ENCODE measurements at regions not wholly inside any gene's neighbourhood (a gene's known extent, or its start where the extent isn't known, plus 50 kb on each side); places are given as distances from the start of the nearest gene placed in this dataset.

GRCh38 chr11:39236916-39237315 is 2222.5 kb downstream of the LRRC4C start:
- no peaks in the 10 kb centered on the region for H3K36me3 Mint-ChIP-seq
- H3K9me3 Mint-ChIP-seq: peaks cover 0 to 16% (median 6%) of the 10 kb centered on the region in 7 donors
- no peak overlapping the region for H3K27ac Mint-ChIP-seq
- no peak for ATAC-seq (ENCODE audit: low read depth in 2 of 2)
- no peaks in the 10 kb centered on the region for H3K4me1 ChIP-seq (ENCODE audit: control insufficient read depth, insufficient read depth, low read length, poor library complexity, severe bottlenecking)
- H3K27me3 Mint-ChIP-seq: no peaks in the 10 kb centered on the region
- no peak overlapping the region for H3K4me3 Mint-ChIP-seq
- H3K4me3 ChIP-seq (ENCODE audit: low read depth, low read length): no peak overlapping the region
- H3K9me3 ChIP-seq (ENCODE audit: control insufficient read depth in 2 of 2, low read length in 2 of 2): peaks cover 0 to 4% of the 10 kb centered on the region in 2 experiments
- H3K27ac ChIP-seq (ENCODE audit: insufficient read depth, low read length, poor library complexity, severe bottlenecking): no peak overlapping the region
- no peaks in the 10 kb centered on the region for H3K36me3 ChIP-seq (ENCODE audit: control insufficient read depth, insufficient read depth, low read length)
- DNase-seq: no peak
- no peaks in the 10 kb centered on the region for H3K4me1 Mint-ChIP-seq
- no peaks in the 10 kb centered on the region for H3K27me3 ChIP-seq (ENCODE audit: control insufficient read depth, insufficient read depth, low read length)

- ATAC-seq (ENCODE audit: low read depth in 2 of 2) (no peak), DNase-seq (no peak)
- Mint-ChIP-seq H3K4me3 (no peak overlapping the region), H3K4me1 (peaks cover 0 to 2% (median 0%) of the 10 kb centered on the region in 4 donors), H3K27ac (no peak overlapping the region), H3K9me3 (peaks cover 0 to 16% (median 6%) of the 10 kb centered on the region in 7 donors), H3K27me3 (no peaks in the 10 kb centered on the region), H3K36me3 (no peaks in the 10 kb centered on the region)
- no peaks in the 10 kb centered on the region for H3K27me3 ChIP-seq (ENCODE audit: control insufficient read depth, insufficient read depth, low read length)
- no peaks in the 10 kb centered on the region for H3K36me3 ChIP-seq (ENCODE audit: control insufficient read depth, insufficient read depth, low read length)
- no peak overlapping the region for H3K4me3 ChIP-seq (ENCODE audit: low read depth, low read length)
- H3K9me3 ChIP-seq (ENCODE audit: control insufficient read depth in 2 of 2, low read length in 2 of 2): no peaks in the 10 kb centered on the region
- H3K4me1 ChIP-seq (ENCODE audit: control insufficient read depth, insufficient read depth, low read length, poor library complexity, severe bottlenecking): no peaks in the 10 kb centered on the region
- no peak overlapping the region for H3K27ac ChIP-seq (ENCODE audit: insufficient read depth, low read length, poor library complexity, severe bottlenecking)
These were observed 2237.8 kb downstream of the LRRC4C start for GRCh38 chr11:39221550-39222138.

GRCh38 chr11:39220501-39221230 is 2238.8 kb downstream of the LRRC4C start:
- Mint-ChIP-seq H3K27ac (no peak overlapping the region), H3K27me3 (no peaks in the 10 kb centered on the region), H3K4me1 (peaks cover 0 to 5% (median 0%) of the 10 kb centered on the region in 4 donors), H3K36me3 (no peaks in the 10 kb centered on the region), H3K4me3 (no peak overlapping the region), H3K9me3 (peaks cover 0 to 19% (median 8%) of the 10 kb centered on the region in 7 donors)
- no peak for DNase-seq
- Histone ChIP-seq H3K9me3 (ENCODE audit: control insufficient read depth in 2 of 2, low read length in 2 of 2) (no peaks in the 10 kb centered on the region), H3K4me3 (ENCODE audit: low read depth, low read length) (no peak overlapping the region), H3K36me3 (ENCODE audit: control insufficient read depth, insufficient read depth, low read length) (no peaks in the 10 kb centered on the region), H3K27ac (ENCODE audit: insufficient read depth, low read length, poor library complexity, severe bottlenecking) (no peak overlapping the region), H3K27me3 (ENCODE audit: control insufficient read depth, insufficient read depth, low read length) (no peaks in the 10 kb centered on the region), H3K4me1 (ENCODE audit: control insufficient read depth, insufficient read depth, low read length, poor library complexity, severe bottlenecking) (no peaks in the 10 kb centered on the region)
- ATAC-seq (ENCODE audit: low read depth in 2 of 2): no peak

GRCh38 chr11:39220069-39220468 is 2239.4 kb downstream of the LRRC4C start:
- Histone ChIP-seq H3K27me3 (ENCODE audit: control insufficient read depth, insufficient read depth, low read length) (no peaks in the 10 kb centered on the region), H3K9me3 (ENCODE audit: control insufficient read depth in 2 of 2, low read length in 2 of 2) (no peaks in the 10 kb centered on the region), H3K36me3 (ENCODE audit: control insufficient read depth, insufficient read depth, low read length) (no peaks in the 10 kb centered on the region), H3K27ac (ENCODE audit: insufficient read depth, low read length, poor library complexity, severe bottlenecking) (no peak overlapping the region), H3K4me3 (ENCODE audit: low read depth, low read length) (no peak overlapping the region), H3K4me1 (ENCODE audit: control insufficient read depth, insufficient read depth, low read length, poor library complexity, severe bottlenecking) (no peaks in the 10 kb centered on the region)
- Mint-ChIP-seq H3K27me3 (no peaks in the 10 kb centered on the region), H3K36me3 (no peaks in the 10 kb centered on the region), H3K4me3 (no peak overlapping the region), H3K27ac (no peak overlapping the region), H3K4me1 (peaks cover 0 to 5% (median 0%) of the 10 kb centered on the region in 4 donors), H3K9me3 (peaks cover 0 to 16% (median 8%) of the 10 kb centered on the region in 7 donors)
- ATAC-seq (ENCODE audit: low read depth in 2 of 2) (no peak), DNase-seq (no peak)

GRCh38 chr11:39209981-39210380 is 2249.5 kb downstream of the LRRC4C start:
- H3K27me3 Mint-ChIP-seq: no peaks in the 10 kb centered on the region
- H3K36me3 Mint-ChIP-seq: no peaks in the 10 kb centered on the region
- no peak overlapping the region for H3K27ac ChIP-seq (ENCODE audit: insufficient read depth, low read length, poor library complexity, severe bottlenecking)
- H3K4me3 Mint-ChIP-seq: no peak overlapping the region
- ATAC-seq (ENCODE audit: low read depth in 2 of 2): no peak
- no peaks in the 10 kb centered on the region for H3K4me1 ChIP-seq (ENCODE audit: control insufficient read depth, insufficient read depth, low read length, poor library complexity, severe bottlenecking)
- no peaks in the 10 kb centered on the region for H3K4me1 Mint-ChIP-seq
- no peak overlapping the region for H3K27ac Mint-ChIP-seq
- no peak for DNase-seq
- no peaks in the 10 kb centered on the region for H3K27me3 ChIP-seq (ENCODE audit: control insufficient read depth, insufficient read depth, low read length)
- no peak overlapping the region for H3K4me3 ChIP-seq (ENCODE audit: low read depth, low read length)
- H3K9me3 ChIP-seq (ENCODE audit: control insufficient read depth in 2 of 2, low read length in 2 of 2): peaks cover 0 to 2% of the 10 kb centered on the region in 2 experiments
- H3K9me3 Mint-ChIP-seq: peaks cover 0 to 13% (median 6%) of the 10 kb centered on the region in 7 donors
- H3K36me3 ChIP-seq (ENCODE audit: control insufficient read depth, insufficient read depth, low read length): no peaks in the 10 kb centered on the region

GRCh38 chr11:39205236-39205995 is 2254.0 kb downstream of the LRRC4C start:
- Mint-ChIP-seq H3K4me3 (no peak overlapping the region), H3K27me3 (no peaks in the 10 kb centered on the region), H3K36me3 (no peaks in the 10 kb centered on the region), H3K4me1 (no peaks in the 10 kb centered on the region), H3K9me3 (peaks cover 0 to 16% (median 3%) of the 10 kb centered on the region in 7 donors), H3K27ac (no peak overlapping the region)
- H3K9me3 ChIP-seq (ENCODE audit: control insufficient read depth in 2 of 2, low read length in 2 of 2): peaks cover 0 to 2% of the 10 kb centered on the region in 2 experiments
- H3K4me3 ChIP-seq (ENCODE audit: low read depth, low read length): no peak overlapping the region
- no peaks in the 10 kb centered on the region for H3K27me3 ChIP-seq (ENCODE audit: control insufficient read depth, insufficient read depth, low read length)
- DNase-seq (no peak), ATAC-seq (ENCODE audit: low read depth in 2 of 2) (no peak)
- no peaks in the 10 kb centered on the region for H3K4me1 ChIP-seq (ENCODE audit: control insufficient read depth, insufficient read depth, low read length, poor library complexity, severe bottlenecking)
- no peak overlapping the region for H3K27ac ChIP-seq (ENCODE audit: insufficient read depth, low read length, poor library complexity, severe bottlenecking)
- H3K36me3 ChIP-seq (ENCODE audit: control insufficient read depth, insufficient read depth, low read length): no peaks in the 10 kb centered on the region

- H3K36me3 Mint-ChIP-seq: no peaks in the 10 kb centered on the region
- DNase-seq: no peak
These were observed 2266.8 kb downstream of the LRRC4C start for GRCh38 chr11:39192671-39193070.

More at GRCh38 chr11:39192671-39193070, 2266.8 kb downstream of the LRRC4C start:
- Mint-ChIP-seq H3K4me1 (no peaks in the 10 kb centered on the region), H3K9me3 (peaks cover 0 to 10% (median under 1%) of the 10 kb centered on the region in 7 donors), H3K27ac (no peak overlapping the region), H3K4me3 (no peak overlapping the region), H3K27me3 (no peaks in the 10 kb centered on the region)
- Histone ChIP-seq H3K4me1 (ENCODE audit: control insufficient read depth, insufficient read depth, low read length, poor library complexity, severe bottlenecking) (no peaks in the 10 kb centered on the region), H3K9me3 (ENCODE audit: control insufficient read depth in 2 of 2, low read length in 2 of 2) (peaks cover 0 to 10% of the 10 kb centered on the region in 2 experiments), H3K27me3 (ENCODE audit: control insufficient read depth, insufficient read depth, low read length) (no peaks in the 10 kb centered on the region), H3K4me3 (ENCODE audit: low read depth, low read length) (no peak overlapping the region), H3K27ac (ENCODE audit: insufficient read depth, low read length, poor library complexity, severe bottlenecking) (no peak overlapping the region), H3K36me3 (ENCODE audit: control insufficient read depth, insufficient read depth, low read length) (no peaks in the 10 kb centered on the region)
- no peak for ATAC-seq (ENCODE audit: low read depth in 2 of 2)
